Liver (tissue), 8 donors: ENCODE measurements at regions not wholly inside any gene's neighbourhood (a gene's known extent, or its start where the extent isn't known, plus 50 kb on each side); places are given as distances from the start of the nearest gene placed in this dataset.

ENCODE experiments used
- DNase-seq: peaks from one replicate; pipeline ENCODE4 v3.0.0-alpha.2; 2017; ENCODE audit warnings: low spot score
- H3K27ac ChIP-seq, 2 donors: one replicate each; pipeline ENCODE4 v1.7.0; 2013; ENCODE audit warnings: inconsistent platforms in 2 of 2, low read length in 2 of 2, control low read depth in 1 of 2, low read depth in 1 of 2, mild to moderate bottlenecking in 1 of 2
- H3K27me3 ChIP-seq, 4 donors: one replicate each; pipeline versions ENCODE4 v1.6.1 to v1.7.0; 2013; ENCODE audit warnings: low read length in 3 of 4, inconsistent platforms in 1 of 4, mild to moderate bottlenecking in 1 of 4, moderate library complexity in 1 of 4; ENCODE audit not compliant: control insufficient read depth in 4 of 4, insufficient read depth in 4 of 4
- H3K36me3 ChIP-seq, 4 donors: one replicate each; pipeline versions ENCODE4 v1.6.1 to v1.7.0; 2013; ENCODE audit warnings: low read length in 3 of 4, mild to moderate bottlenecking in 3 of 4, low read depth in 1 of 4, moderate library complexity in 1 of 4; ENCODE audit not compliant: control insufficient read depth in 4 of 4, insufficient read depth in 3 of 4
- H3K4me1 ChIP-seq, 4 donors: one replicate each; pipeline versions ENCODE4 v1.6.1 to v1.7.0; 2013; ENCODE audit warnings: low read length in 3 of 4, mild to moderate bottlenecking in 3 of 4, moderate library complexity in 1 of 4; ENCODE audit not compliant: control insufficient read depth in 4 of 4, insufficient read depth in 4 of 4
- H3K4me3 ChIP-seq, 3 donors: one replicate each; pipeline versions ENCODE4 v1.6.1 to v1.7.0; 2013; ENCODE audit warnings: low read length in 3 of 3, control low read depth in 1 of 3, low read depth in 1 of 3, mild to moderate bottlenecking in 1 of 3
- H3K9ac ChIP-seq, 2 donors: one replicate each; pipeline ENCODE4 v1.7.0; 2013; ENCODE audit warnings: low read length in 2 of 2, mild to moderate bottlenecking in 2 of 2, moderate library complexity in 2 of 2, control low read depth in 1 of 2, low read depth in 1 of 2
- H3K9me3 ChIP-seq, 4 donors: one replicate each; pipeline versions ENCODE4 v1.6.1 to v1.7.0; 2013; ENCODE audit warnings: low read length in 3 of 4; ENCODE audit not compliant: control insufficient read depth in 4 of 4
- GABPA ChIP-seq, 2 donors: IDR thresholded peaks in 1 of 2; conservative IDR thresholded peaks in 1 of 2; 2 replicates each; pipeline ENCODE4 v1.6.1; 2016; ENCODE audit warnings: antibody characterized with exemption in 2 of 2, mild to moderate bottlenecking in 1 of 2, moderate library complexity in 1 of 2
- HNF4A ChIP-seq, 2 donors: conservative IDR thresholded peaks; 2 replicates each; pipeline ENCODE4 v1.6.1; 2016; ENCODE audit warnings: antibody characterized with exemption in 2 of 2, mild to moderate bottlenecking in 2 of 2
- JUND ChIP-seq, 2 donors: IDR thresholded peaks; 2 replicates each; pipeline ENCODE4 v1.6.1; 2016; ENCODE audit warnings: antibody characterized with exemption in 2 of 2
- NR2F2 ChIP-seq: IDR thresholded peaks from 2 replicates; pipeline ENCODE4 v1.6.1; 2016; ENCODE audit warnings: antibody characterized with exemption
- RAD21 ChIP-seq, 2 donors: IDR thresholded peaks; 2 replicates each; pipeline ENCODE4 v1.6.1; 2016; ENCODE audit warnings: antibody characterized with exemption in 2 of 2, mild to moderate bottlenecking in 2 of 2
- RXRA ChIP-seq, 2 donors: IDR thresholded peaks; 2 replicates each; pipeline ENCODE4 v1.6.1; 2017 to 2018; ENCODE audit warnings: antibody characterized with exemption in 2 of 2, mild to moderate bottlenecking in 1 of 2
- SP1 ChIP-seq: IDR thresholded peaks from 2 replicates; pipeline ENCODE4 v1.6.1; 2018; ENCODE audit warnings: antibody characterized with exemption, mild to moderate bottlenecking
- TAF1 ChIP-seq: conservative IDR thresholded peaks from 2 replicates; pipeline ENCODE4 v1.6.1; 2016; ENCODE audit warnings: antibody characterized with exemption, mild to moderate bottlenecking
- YY1 ChIP-seq: IDR thresholded peaks from 2 replicates; pipeline ENCODE4 v1.6.1; 2016; ENCODE audit warnings: antibody characterized with exemption, mild to moderate bottlenecking
- WGBS: extraction: QIAGEN DNeasy Blood & Tissue Kit; methylation state at CpG from one replicate; pipeline ENCODE4 v1.1.7; 2013; 5-methylcytosine and 5-hydroxymethylcytosine counted together
- TF ChIP-seq, protein P1 (sequence below): IDR thresholded peaks from 2 replicates; pipeline ENCODE4 v1.6.1; 2016; ENCODE audit warnings: antibody characterized with exemption, mild to moderate bottlenecking
- TF ChIP-seq, protein P2 (sequence below): fragments of 150-350 bp; IDR thresholded peaks from 2 replicates; pipeline ENCODE4 v1.5.1; 2017; ENCODE audit warnings: improper control_type of control experiment, low read depth, low read length; ENCODE audit not compliant: missing input control
- TF ChIP-seq, protein P3 (sequence below): IDR thresholded peaks from 2 replicates; pipeline ENCODE4 v1.6.1; 2016; ENCODE audit warnings: antibody characterized with exemption
- donor health status: healthy.
- donor health status: healthy.
- donor health status: healthy.
- donor health status: healthy.
- donor health status: healthy.

DNA sequence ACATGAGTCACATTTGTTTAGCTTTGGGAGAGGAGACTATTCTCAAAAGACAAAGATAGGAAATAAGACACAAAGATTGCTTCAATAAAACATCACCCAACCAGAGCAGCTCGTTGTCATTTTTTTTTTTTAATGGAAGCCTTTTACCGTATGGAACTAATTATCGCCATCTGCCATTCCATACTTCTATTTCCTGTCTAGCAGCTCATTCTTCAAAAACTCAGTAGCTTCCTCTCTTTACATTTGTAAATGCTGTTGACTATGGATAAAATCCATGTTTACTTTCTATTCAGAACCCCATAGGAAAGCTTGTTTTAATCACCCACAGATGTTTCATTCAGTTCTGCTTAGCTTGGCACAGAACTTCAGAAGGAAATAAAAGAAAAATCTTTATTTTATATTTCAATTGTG is 110.0 kb upstream of the PSMD7 start:
- no peak overlapping the region for H3K4me3 ChIP-seq
- 81% methylated on average over 3 of the region's 3 CpGs for WGBS
- no peak for DNase-seq
- H3K9ac ChIP-seq = no peak overlapping the region
- peaks cover 0 to 5% (median 2%) of the 10 kb centered on the region in 4 donors for H3K4me1 ChIP-seq
- no peaks in the 10 kb centered on the region for H3K27me3 ChIP-seq
- no peaks in the 10 kb centered on the region for H3K36me3 ChIP-seq
- H3K9me3 ChIP-seq = peaks cover 0 to 4% (median 2%) of the 10 kb centered on the region in 4 donors
- H3K27ac ChIP-seq = no peak overlapping the region
- TF ChIP-seq, protein P1, sequence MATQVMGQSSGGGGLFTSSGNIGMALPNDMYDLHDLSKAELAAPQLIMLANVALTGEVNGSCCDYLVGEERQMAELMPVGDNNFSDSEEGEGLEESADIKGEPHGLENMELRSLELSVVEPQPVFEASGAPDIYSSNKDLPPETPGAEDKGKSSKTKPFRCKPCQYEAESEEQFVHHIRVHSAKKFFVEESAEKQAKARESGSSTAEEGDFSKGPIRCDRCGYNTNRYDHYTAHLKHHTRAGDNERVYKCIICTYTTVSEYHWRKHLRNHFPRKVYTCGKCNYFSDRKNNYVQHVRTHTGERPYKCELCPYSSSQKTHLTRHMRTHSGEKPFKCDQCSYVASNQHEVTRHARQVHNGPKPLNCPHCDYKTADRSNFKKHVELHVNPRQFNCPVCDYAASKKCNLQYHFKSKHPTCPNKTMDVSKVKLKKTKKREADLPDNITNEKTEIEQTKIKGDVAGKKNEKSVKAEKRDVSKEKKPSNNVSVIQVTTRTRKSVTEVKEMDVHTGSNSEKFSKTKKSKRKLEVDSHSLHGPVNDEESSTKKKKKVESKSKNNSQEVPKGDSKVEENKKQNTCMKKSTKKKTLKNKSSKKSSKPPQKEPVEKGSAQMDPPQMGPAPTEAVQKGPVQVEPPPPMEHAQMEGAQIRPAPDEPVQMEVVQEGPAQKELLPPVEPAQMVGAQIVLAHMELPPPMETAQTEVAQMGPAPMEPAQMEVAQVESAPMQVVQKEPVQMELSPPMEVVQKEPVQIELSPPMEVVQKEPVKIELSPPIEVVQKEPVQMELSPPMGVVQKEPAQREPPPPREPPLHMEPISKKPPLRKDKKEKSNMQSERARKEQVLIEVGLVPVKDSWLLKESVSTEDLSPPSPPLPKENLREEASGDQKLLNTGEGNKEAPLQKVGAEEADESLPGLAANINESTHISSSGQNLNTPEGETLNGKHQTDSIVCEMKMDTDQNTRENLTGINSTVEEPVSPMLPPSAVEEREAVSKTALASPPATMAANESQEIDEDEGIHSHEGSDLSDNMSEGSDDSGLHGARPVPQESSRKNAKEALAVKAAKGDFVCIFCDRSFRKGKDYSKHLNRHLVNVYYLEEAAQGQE = no peak
- TF ChIP-seq TAF1 (no peak), NR2F2 (no peak), YY1 (no peak), RXRA (IDR thresholded peaks at IDR 0.05) (no peak), RAD21 (IDR thresholded peaks at IDR 0.05) (no peak), JUND (IDR thresholded peaks at IDR 0.05) (no peak), GABPA (IDR thresholded peaks at IDR 0.05 in 1 of 2, conservative IDR thresholded peaks at IDR 0.05 in 1 of 2) (no peak), HNF4A (conservative IDR thresholded peaks at IDR 0.05) (no peak)
- TF ChIP-seq, protein P2, sequence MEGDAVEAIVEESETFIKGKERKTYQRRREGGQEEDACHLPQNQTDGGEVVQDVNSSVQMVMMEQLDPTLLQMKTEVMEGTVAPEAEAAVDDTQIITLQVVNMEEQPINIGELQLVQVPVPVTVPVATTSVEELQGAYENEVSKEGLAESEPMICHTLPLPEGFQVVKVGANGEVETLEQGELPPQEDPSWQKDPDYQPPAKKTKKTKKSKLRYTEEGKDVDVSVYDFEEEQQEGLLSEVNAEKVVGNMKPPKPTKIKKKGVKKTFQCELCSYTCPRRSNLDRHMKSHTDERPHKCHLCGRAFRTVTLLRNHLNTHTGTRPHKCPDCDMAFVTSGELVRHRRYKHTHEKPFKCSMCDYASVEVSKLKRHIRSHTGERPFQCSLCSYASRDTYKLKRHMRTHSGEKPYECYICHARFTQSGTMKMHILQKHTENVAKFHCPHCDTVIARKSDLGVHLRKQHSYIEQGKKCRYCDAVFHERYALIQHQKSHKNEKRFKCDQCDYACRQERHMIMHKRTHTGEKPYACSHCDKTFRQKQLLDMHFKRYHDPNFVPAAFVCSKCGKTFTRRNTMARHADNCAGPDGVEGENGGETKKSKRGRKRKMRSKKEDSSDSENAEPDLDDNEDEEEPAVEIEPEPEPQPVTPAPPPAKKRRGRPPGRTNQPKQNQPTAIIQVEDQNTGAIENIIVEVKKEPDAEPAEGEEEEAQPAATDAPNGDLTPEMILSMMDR = no peak

DNA sequence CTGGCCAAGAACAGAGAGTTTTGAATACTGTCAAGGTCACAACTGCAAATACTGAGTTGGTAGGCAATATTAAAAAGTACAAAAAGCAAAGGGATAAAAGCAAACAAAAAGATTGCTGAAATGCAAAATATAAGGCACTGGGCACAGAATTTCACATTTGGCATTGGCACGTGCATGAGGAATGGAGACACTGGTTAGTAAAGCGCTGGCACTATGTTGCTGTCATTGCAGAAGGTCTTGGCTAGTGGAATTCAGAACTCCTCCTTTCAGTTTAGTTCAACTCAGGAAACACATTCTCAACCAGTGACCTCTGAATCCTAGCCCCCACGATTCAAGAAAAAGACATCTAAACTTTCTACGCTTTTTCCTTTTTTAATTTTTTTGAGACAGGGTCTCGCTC is 111.8 kb upstream of the PSMD7 start:
- 59% methylated on average over 5 of the region's 5 CpGs for WGBS
- TF ChIP-seq HNF4A (conservative IDR thresholded peaks at IDR 0.05) = peak in 1 of 2 donors; percentile 8
- no peak for TF ChIP-seq YY1
- TF ChIP-seq TAF1 = no peak
- TF ChIP-seq SP1 = no peak
- TF ChIP-seq, protein P3, sequence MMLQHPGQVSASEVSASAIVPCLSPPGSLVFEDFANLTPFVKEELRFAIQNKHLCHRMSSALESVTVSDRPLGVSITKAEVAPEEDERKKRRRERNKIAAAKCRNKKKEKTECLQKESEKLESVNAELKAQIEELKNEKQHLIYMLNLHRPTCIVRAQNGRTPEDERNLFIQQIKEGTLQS = no peak
- Histone ChIP-seq H3K4me3 (no peak overlapping the region), H3K27ac (no peak overlapping the region), H3K4me1 (peaks cover 0 to 5% (median 2%) of the 10 kb centered on the region in 4 donors), H3K9ac (no peak overlapping the region), H3K27me3 (no peaks in the 10 kb centered on the region), H3K9me3 (peaks cover 0 to 4% (median 2%) of the 10 kb centered on the region in 4 donors), H3K36me3 (no peaks in the 10 kb centered on the region)
- DNase-seq = no peak
